ENCODE measurements at regions not wholly inside any gene's neighbourhood (a gene's known extent, or its start where the extent isn't known, plus 50 kb on each side); places are given as distances from the start of the nearest gene placed in this dataset.

- TF ChIP-seq, protein P1, sequence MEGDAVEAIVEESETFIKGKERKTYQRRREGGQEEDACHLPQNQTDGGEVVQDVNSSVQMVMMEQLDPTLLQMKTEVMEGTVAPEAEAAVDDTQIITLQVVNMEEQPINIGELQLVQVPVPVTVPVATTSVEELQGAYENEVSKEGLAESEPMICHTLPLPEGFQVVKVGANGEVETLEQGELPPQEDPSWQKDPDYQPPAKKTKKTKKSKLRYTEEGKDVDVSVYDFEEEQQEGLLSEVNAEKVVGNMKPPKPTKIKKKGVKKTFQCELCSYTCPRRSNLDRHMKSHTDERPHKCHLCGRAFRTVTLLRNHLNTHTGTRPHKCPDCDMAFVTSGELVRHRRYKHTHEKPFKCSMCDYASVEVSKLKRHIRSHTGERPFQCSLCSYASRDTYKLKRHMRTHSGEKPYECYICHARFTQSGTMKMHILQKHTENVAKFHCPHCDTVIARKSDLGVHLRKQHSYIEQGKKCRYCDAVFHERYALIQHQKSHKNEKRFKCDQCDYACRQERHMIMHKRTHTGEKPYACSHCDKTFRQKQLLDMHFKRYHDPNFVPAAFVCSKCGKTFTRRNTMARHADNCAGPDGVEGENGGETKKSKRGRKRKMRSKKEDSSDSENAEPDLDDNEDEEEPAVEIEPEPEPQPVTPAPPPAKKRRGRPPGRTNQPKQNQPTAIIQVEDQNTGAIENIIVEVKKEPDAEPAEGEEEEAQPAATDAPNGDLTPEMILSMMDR (IDR thresholded peaks at IDR 0.05): no peak
- TF ChIP-seq POLR2A (IDR thresholded peaks at IDR 0.05): no peak
Observed at GRCh38 chr16:65998443-65998842, 368.0 kb upstream of the CDH5 start.
